Gastroesophageal sphincter (tissue), 4 donors: ENCODE measurements at regions not wholly inside any gene's neighbourhood (a gene's known extent, or its start where the extent isn't known, plus 50 kb on each side); places are given as distances from the start of the nearest gene placed in this dataset.

Source experiments
- ATAC-seq: fragments of 150-250 bp; one replicate; pipeline ENCODE4 v1.9.1; 2016; ENCODE audit warnings: mild to moderate bottlenecking, moderate library complexity
- H3K27ac ChIP-seq, 4 donors: fragments of 200-600 bp; sonication (generic) in 3 of 4; 1 replicate in 3 of 4; 2 replicates in 1 of 4; pipeline ENCODE4 v1.5.1; 2016 to 2019
- H3K27me3 ChIP-seq: fragments of 200-600 bp; sonication (generic); one replicate; pipeline ENCODE4 v1.5.1; 2019
- H3K36me3 ChIP-seq, 2 donors: fragments of 200-600 bp; sonication (generic); one replicate each; pipeline ENCODE4 v1.5.1; 2019; ENCODE audit warnings: control low read depth in 1 of 2
- H3K4me1 ChIP-seq, 3 donors: fragments of 200-600 bp; sonication (generic); 1 replicate in 2 of 3; 2 replicates in 1 of 3; pipeline ENCODE4 v1.5.1; 2016 to 2019; ENCODE audit warnings: control low read depth in 2 of 3
- H3K4me3 ChIP-seq, 2 donors: fragments of 200-600 bp; sonication (generic); one replicate each; pipeline ENCODE4 v1.5.1; 2019; ENCODE audit warnings: mild to moderate bottlenecking in 1 of 2, moderate library complexity in 1 of 2
- H3K9me3 ChIP-seq, 3 donors: fragments of 200-600 bp; sonication (generic); one replicate each; pipeline ENCODE4 v1.5.1; 2017 to 2019; ENCODE audit warnings: control low read depth in 2 of 3
- CTCF ChIP-seq, 4 experiments: fragments of 200-600 bp in 2 of 4; fragments of 450-650 bp in 2 of 4; sonication (generic) in 1 of 4; IDR thresholded peaks; one replicate each; pipeline ENCODE4 v1.5.1; 2017 to 2019; ENCODE audit warnings: antibody characterized with exemption in 4 of 4, mild to moderate bottlenecking in 2 of 4, moderate library complexity in 2 of 4
- EP300 ChIP-seq: sonication (generic); formaldehyde crosslinking; IDR thresholded peaks from one replicate; pipeline ENCODE4 v1.6.1; 2017; ENCODE audit warnings: antibody characterized with exemption, mild to moderate bottlenecking
- POLR2A ChIP-seq, 2 donors: fragments of 450-650 bp; IDR thresholded peaks; one replicate each; pipeline ENCODE4 v1.6.1; 2017; ENCODE audit warnings: antibody characterized with exemption in 2 of 2, mild to moderate bottlenecking in 2 of 2, moderate library complexity in 1 of 2
- POLR2AphosphoS5 ChIP-seq: sonication (generic); formaldehyde crosslinking; IDR thresholded peaks from one replicate; pipeline ENCODE4 v1.6.1; 2017; ENCODE audit warnings: antibody characterized with exemption
- WGBS, 2 donors: methylation state at CpG; one replicate each; pipeline ENCODE4 v1.1.5; 2018; ENCODE audit warnings: low coverage in 1 of 2; 5-methylcytosine and 5-hydroxymethylcytosine counted together

GRCh38 chr5:87705876-87706275 is 293.1 kb upstream of the CCNH start:
- 17 to 36% methylated on average over 1 of the region's 1 CpG for WGBS, 2 donors
- Histone ChIP-seq H3K4me3 (no peak overlapping the region), H3K4me1 (no peaks in the 10 kb centered on the region), H3K27me3 (no peaks in the 10 kb centered on the region), H3K36me3 (no peaks in the 10 kb centered on the region), H3K9me3 (peaks cover 0 to 9% (median 0%) of the 10 kb centered on the region in 3 donors), H3K27ac (no peak overlapping the region)
- TF ChIP-seq CTCF (IDR thresholded peaks at IDR 0.05) (no peak), POLR2A (IDR thresholded peaks at IDR 0.05) (no peak), EP300 (no peak), POLR2AphosphoS5 (no peak)
- no peak for ATAC-seq

- no peaks in the 10 kb centered on the region for H3K27me3 ChIP-seq
- no peak for ATAC-seq
- H3K27ac ChIP-seq: no peak overlapping the region
- TF ChIP-seq EP300: no peak
- no peak for TF ChIP-seq CTCF (IDR thresholded peaks at IDR 0.05)
- no peak for TF ChIP-seq POLR2A (IDR thresholded peaks at IDR 0.05)
- no peak for TF ChIP-seq POLR2AphosphoS5
- H3K4me3 ChIP-seq: no peak overlapping the region
- peaks cover 0 to 15% (median 0%) of the 10 kb centered on the region in 3 donors for H3K9me3 ChIP-seq
- H3K36me3 ChIP-seq: no peaks in the 10 kb centered on the region
- no peaks in the 10 kb centered on the region for H3K4me1 ChIP-seq
- 82 to 100% methylated on average over 1 of the region's 1 CpG for WGBS, 2 donors
Measured at GRCh38 chr5:87686975-87687374, 274.2 kb upstream of the CCNH start.

GRCh38 chr5:87686018-87686417 is 273.3 kb upstream of the CCNH start:
- Histone ChIP-seq H3K4me3 (no peak overlapping the region), H3K4me1 (no peaks in the 10 kb centered on the region), H3K36me3 (no peaks in the 10 kb centered on the region), H3K27me3 (no peaks in the 10 kb centered on the region), H3K9me3 (peaks cover 0 to 15% (median 0%) of the 10 kb centered on the region in 3 donors), H3K27ac (no peak overlapping the region)
- no peak for ATAC-seq
- TF ChIP-seq POLR2A (IDR thresholded peaks at IDR 0.05) (no peak), EP300 (no peak), POLR2AphosphoS5 (no peak), CTCF (IDR thresholded peaks at IDR 0.05) (no peak)

GRCh38 chr5:87674235-87674634 is 261.5 kb upstream of the CCNH start:
- H3K9me3 ChIP-seq: no peaks in the 10 kb centered on the region
- WGBS, 2 donors: 80 to 92% methylated on average over 2 of the region's 2 CpGs
- H3K36me3 ChIP-seq: no peaks in the 10 kb centered on the region

DNA sequence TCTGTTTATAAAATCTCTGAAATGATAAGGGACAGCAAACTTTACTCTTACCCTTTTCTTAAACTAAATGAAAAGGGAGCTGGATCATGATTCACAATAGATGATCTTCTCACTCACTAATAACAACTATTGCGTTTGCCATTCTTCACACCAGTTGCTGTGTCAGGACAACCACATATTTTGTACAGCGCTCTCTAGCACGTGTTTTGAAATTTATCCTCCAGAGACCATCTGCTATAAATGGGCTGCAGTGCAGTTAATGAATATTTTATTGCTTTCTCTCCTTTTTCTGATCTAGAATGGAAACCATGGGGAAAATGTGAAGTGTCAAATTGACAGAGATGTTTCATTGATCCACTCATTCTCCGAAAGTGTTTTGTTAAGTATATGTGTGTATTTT is 258.4 kb upstream of the CCNH start:
- H3K36me3 ChIP-seq: no peaks in the 10 kb centered on the region
- ATAC-seq: no peak
- WGBS, 2 donors: 65 to 66% methylated on average over 4 of the region's 4 CpGs
- TF ChIP-seq CTCF (IDR thresholded peaks at IDR 0.05) (no peak), EP300 (no peak)
- no peak overlapping the region for H3K27ac ChIP-seq
- no peaks in the 10 kb centered on the region for H3K9me3 ChIP-seq
- no peak overlapping the region for H3K4me3 ChIP-seq
- H3K27me3 ChIP-seq: no peaks in the 10 kb centered on the region
- no peaks in the 10 kb centered on the region for H3K4me1 ChIP-seq

More at GRCh38 chr5:87674235-87674634, 261.5 kb upstream of the CCNH start:
- no peak overlapping the region for H3K27ac ChIP-seq
- no peak overlapping the region for H3K4me3 ChIP-seq
- no peaks in the 10 kb centered on the region for H3K4me1 ChIP-seq
- no peak for TF ChIP-seq CTCF (IDR thresholded peaks at IDR 0.05)
- no peak for TF ChIP-seq EP300
- no peaks in the 10 kb centered on the region for H3K27me3 ChIP-seq
- ATAC-seq: no peak
